ENCODE measurements at regions not wholly inside any gene's neighbourhood (a gene's known extent, or its start where the extent isn't known, plus 50 kb on each side); places are given as distances from the start of the nearest gene placed in this dataset.

- TF ChIP-seq CTCF (conservative IDR thresholded peaks at IDR 0.05; ENCODE audit: low read depth) = no peak
- CTCF ChIA-PET = no interaction called here
- POLR2A ChIA-PET (ENCODE audit: low non-redundant PET) = no interaction called here
Observed at GRCh38 chr12:111103583-111103982, 183.2 kb upstream of the MYL2 start.

DNA sequence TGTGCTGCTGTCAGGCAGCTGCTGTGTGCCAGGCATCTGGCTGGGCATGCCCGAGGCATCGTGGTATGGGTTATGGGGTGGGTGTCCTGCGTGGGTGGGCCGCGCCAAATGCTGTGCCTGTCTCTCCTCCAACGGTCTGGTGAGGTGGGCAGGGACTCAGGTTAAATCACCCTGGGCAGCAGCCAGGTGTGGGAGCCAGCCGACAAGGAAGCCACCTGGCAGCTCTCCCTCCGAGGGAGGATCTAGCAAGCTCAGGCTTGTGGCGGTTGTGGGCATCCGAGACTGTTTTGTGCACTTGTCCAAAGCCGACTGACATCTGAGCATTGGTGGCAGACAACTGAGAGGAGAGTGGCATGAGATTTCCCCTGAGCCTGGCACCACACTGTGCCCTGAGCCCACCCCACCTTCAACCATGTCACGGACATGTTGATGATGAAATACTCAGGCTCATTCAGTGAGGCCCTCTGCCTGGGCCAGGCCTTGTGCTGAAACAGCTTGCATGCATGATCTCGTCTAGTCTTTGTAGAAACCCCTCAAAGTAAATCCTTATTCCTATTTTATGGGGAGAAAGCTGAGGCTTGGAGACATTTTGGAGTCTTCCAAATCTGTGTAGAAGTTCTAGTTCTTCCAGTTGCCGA is 181.8 kb upstream of the MYL2 start:
- peak; percentile 79 for DNase-seq (ENCODE audit: low spot score)
- TF ChIP-seq CTCF (conservative IDR thresholded peaks at IDR 0.05; ENCODE audit: low read depth) = no peak
- ChIA-PET CTCF (interaction anchor here (0.9 kb wide), 1 partner anchor 196 kb away, joined by 3 read pairs; no protein-coding TSS in a partner anchor), POLR2A (ENCODE audit: low non-redundant PET) (interaction anchor here (0.6 kb wide), 1 partner anchor 18 kb away, joined by 3 read pairs; no protein-coding TSS in a partner anchor)
- peak overlapping the region; percentile 65 for H3K27ac ChIP-seq

More at GRCh38 chr12:111103583-111103982, 183.2 kb upstream of the MYL2 start:
- no peak overlapping the region for H3K27ac ChIP-seq
- no peak for DNase-seq (ENCODE audit: low spot score)

DNA sequence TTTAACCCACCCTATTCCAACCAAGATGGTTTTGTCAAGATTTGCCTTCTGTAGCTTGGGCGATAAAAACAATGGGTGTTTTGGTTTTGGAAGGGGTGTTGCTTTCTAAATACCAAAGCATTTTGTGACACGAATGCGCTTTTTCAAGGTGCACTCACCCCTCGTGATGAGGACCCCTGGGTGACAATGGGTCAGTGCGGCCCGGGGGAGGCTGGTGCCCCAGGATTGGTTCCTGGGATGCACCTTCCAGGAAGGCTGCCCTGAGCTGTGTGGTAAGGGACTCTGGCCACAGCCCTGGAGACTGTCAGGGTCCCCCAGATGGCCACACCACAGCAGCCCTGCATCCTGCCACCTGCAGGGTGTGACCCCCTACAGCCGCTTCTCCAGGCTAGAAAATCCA is 180.6 kb upstream of the MYL2 start:
- H3K27ac ChIP-seq = peak overlapping the region; percentile 65
- TF ChIP-seq CTCF (conservative IDR thresholded peaks at IDR 0.05; ENCODE audit: low read depth) = no peak
- DNase-seq (ENCODE audit: low spot score) = no peak
- POLR2A ChIA-PET (ENCODE audit: low non-redundant PET) = no interaction called here
- CTCF ChIA-PET = no interaction called here

DNA sequence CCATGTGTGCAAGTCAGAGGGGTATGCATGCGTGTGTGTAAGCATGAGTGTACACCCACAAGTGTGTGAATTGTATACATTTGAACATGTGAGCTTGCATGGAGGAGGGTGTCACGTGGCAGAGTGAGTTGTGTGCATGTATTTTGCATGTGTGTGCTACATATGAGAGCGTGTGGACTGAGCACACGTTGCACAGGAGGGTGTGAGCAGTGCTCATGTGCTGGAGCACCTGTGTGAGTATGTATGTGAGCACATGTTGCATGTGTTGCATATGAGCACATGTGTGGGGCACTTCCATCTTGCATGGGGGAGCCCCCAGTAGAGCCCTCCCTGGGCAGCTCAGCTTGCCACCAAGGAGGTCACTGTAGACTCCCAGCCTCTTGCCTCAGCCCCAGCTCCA is 180.2 kb upstream of the MYL2 start:
- POLR2A ChIA-PET (ENCODE audit: low non-redundant PET) = no interaction called here
- no peak for TF ChIP-seq CTCF (conservative IDR thresholded peaks at IDR 0.05; ENCODE audit: low read depth)
- DNase-seq (ENCODE audit: low spot score) = no peak
- peak overlapping the region; percentile 65 for H3K27ac ChIP-seq
- CTCF ChIA-PET = no interaction called here

DNA sequence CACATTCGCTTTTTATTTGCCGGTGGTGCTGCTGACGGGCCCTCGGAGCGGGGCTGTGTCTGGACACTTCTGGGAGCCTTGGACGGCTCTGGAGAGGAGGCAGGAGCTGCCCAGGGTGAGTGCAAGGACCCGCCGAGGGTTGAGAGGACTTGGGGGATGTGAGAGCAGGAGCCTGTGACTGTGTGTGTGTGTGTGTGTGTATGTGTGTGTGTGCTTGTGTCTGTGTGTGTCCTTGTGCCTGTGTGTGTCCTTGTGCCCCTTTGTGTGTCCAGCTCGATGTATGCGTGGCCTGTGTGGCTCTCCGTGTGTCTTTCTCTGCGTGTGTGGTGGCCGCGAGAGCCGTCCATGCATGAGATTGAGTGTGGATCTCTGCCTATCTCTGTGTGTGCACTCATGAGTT is 179.6 kb upstream of the MYL2 start:
- ChIA-PET CTCF (no interaction called here), POLR2A (ENCODE audit: low non-redundant PET) (no interaction called here)
- no peak for TF ChIP-seq CTCF (conservative IDR thresholded peaks at IDR 0.05; ENCODE audit: low read depth)
- DNase-seq (ENCODE audit: low spot score) = no peak
- H3K27ac ChIP-seq = no peak overlapping the region; the same call in 1 of the 2 replicates

- CTCF ChIA-PET = no interaction called here
- H3K27ac ChIP-seq = peak overlapping the region; percentile 12
- no peak for TF ChIP-seq CTCF (conservative IDR thresholded peaks at IDR 0.05; ENCODE audit: low read depth)
- DNase-seq (ENCODE audit: low spot score) = no peak
- POLR2A ChIA-PET (ENCODE audit: low non-redundant PET) = no interaction called here
Observed at GRCh38 chr12:111099186-111099585, 178.8 kb upstream of the MYL2 start.

All from RWPE1 (cell line).